HepG2 (cell line): ENCODE measurements at regions not wholly inside any gene's neighbourhood (a gene's known extent, or its start where the extent isn't known, plus 50 kb on each side); places are given as distances from the start of the nearest gene placed in this dataset.

Experiments used
- ATF1 ChIP-seq: IDR thresholded peaks from 2 replicates; pipeline ENCODE4 v1.6.1; 2016; ENCODE audit warnings: mild to moderate bottlenecking, control low read depth
- CREB1 ChIP-seq, 2 experiments: fragments of 450-650 bp in 1 of 2; IDR thresholded peaks; 2 replicates each; pipeline ENCODE4 v1.6.1; 2016 to 2017; ENCODE audit warnings: control low read depth in 1 of 2, mild to moderate bottlenecking in 1 of 2, missing compliant biosample characterization in 1 of 2, missing genetic modification characterization in 1 of 2
- ELF1 ChIP-seq: sonication (generic); formaldehyde crosslinking; IDR thresholded peaks from 2 replicates; pipeline ENCODE4 v1.4.0; 2020; ENCODE audit warnings: missing genetic modification reagents
- POLR2A ChIP-seq, 2 experiments: IDR thresholded peaks; 2 replicates each; pipeline ENCODE4 v1.6.1; 2011; ENCODE audit warnings: low read depth in 2 of 2, low read length in 2 of 2, mild to moderate bottlenecking in 1 of 2, moderate library complexity in 1 of 2; ENCODE audit not compliant: insufficient read depth in 1 of 2
- SKI ChIP-seq: fragments of 450-650 bp; IDR thresholded peaks from one replicate; pipeline ENCODE4 v1.6.1; 2018; ENCODE audit warnings: mild to moderate bottlenecking; ENCODE audit not compliant: partially characterized antibody
- SMYD3 ChIP-seq: sonication (generic); formaldehyde crosslinking; IDR thresholded peaks from 2 replicates; pipeline ENCODE4 v1.8.1; 2023; ENCODE audit warnings: mild to moderate bottlenecking, missing genetic modification reagents
- SP4 ChIP-seq: sonication (generic); formaldehyde crosslinking; IDR thresholded peaks from 2 replicates; pipeline ENCODE4 v1.8.1; 2023; ENCODE audit warnings: mild to moderate bottlenecking, missing genetic modification reagents
- ZBTB33 ChIP-seq: sonication (generic); formaldehyde crosslinking; IDR thresholded peaks from 2 replicates; pipeline ENCODE4 v1.4.0; 2020; ENCODE audit warnings: missing genetic modification reagents
- TF ChIP-seq, protein P1 (sequence below): sonication (generic); formaldehyde crosslinking; IDR thresholded peaks from 2 replicates; pipeline ENCODE4 v1.4.0; 2020; ENCODE audit warnings: missing genetic modification reagents
- TF ChIP-seq, protein P2 (sequence below): sonication (generic); formaldehyde crosslinking; IDR thresholded peaks from 2 replicates; pipeline ENCODE4 v1.5.0; 2020; ENCODE audit warnings: mild to moderate bottlenecking, missing genetic modification reagents, moderate library complexity
- TF ChIP-seq, protein P3 (sequence below): IDR thresholded peaks from 2 replicates; pipeline ENCODE4 v1.6.1; 2012; ENCODE audit warnings: inconsistent platforms

DNA sequence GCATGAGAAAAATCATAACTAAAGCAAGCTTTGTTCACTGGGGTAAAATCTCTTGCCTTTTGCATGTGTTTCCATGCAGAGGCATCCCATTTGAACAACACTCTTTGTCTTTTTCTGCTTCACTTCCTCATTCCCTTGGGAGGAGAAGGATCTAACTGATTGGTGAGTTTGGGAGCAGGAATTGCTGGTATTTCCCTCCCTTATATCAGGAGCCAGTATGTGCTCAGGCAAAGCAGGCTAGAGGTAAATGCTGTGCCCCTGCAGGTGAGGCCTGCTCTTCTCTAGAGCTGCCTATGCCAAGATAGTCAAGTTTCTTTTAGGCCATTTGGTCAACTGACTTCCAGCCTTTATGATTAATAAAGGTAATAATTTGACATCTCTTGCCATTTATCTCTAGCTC, 179.9 kb downstream of the COX7C start:
- no peak for TF ChIP-seq ZBTB33
- TF ChIP-seq SKI, result no peak
- no peak for TF ChIP-seq SP4
- TF ChIP-seq POLR2A (IDR thresholded peaks at IDR 0.05; ENCODE audit: insufficient read depth in 1 of 2, low read depth in 2 of 2, low read length in 2 of 2), result no peak
- TF ChIP-seq, protein P1, sequence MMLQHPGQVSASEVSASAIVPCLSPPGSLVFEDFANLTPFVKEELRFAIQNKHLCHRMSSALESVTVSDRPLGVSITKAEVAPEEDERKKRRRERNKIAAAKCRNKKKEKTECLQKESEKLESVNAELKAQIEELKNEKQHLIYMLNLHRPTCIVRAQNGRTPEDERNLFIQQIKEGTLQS (CRISPR knock-in tag), result no peak
- no peak for TF ChIP-seq ELF1 (CRISPR knock-in tag)
- no peak for TF ChIP-seq ATF1 (CRISPR knock-in tag)
- TF ChIP-seq, protein P2, sequence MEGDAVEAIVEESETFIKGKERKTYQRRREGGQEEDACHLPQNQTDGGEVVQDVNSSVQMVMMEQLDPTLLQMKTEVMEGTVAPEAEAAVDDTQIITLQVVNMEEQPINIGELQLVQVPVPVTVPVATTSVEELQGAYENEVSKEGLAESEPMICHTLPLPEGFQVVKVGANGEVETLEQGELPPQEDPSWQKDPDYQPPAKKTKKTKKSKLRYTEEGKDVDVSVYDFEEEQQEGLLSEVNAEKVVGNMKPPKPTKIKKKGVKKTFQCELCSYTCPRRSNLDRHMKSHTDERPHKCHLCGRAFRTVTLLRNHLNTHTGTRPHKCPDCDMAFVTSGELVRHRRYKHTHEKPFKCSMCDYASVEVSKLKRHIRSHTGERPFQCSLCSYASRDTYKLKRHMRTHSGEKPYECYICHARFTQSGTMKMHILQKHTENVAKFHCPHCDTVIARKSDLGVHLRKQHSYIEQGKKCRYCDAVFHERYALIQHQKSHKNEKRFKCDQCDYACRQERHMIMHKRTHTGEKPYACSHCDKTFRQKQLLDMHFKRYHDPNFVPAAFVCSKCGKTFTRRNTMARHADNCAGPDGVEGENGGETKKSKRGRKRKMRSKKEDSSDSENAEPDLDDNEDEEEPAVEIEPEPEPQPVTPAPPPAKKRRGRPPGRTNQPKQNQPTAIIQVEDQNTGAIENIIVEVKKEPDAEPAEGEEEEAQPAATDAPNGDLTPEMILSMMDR (CRISPR knock-in tag), result no peak
- TF ChIP-seq SMYD3 (CRISPR knock-in tag), result no peak
- TF ChIP-seq CREB1 (IDR thresholded peaks at IDR 0.05), result no peak
- no peak for TF ChIP-seq CREB1 (CRISPR knock-in tag; IDR thresholded peaks at IDR 0.05)
- TF ChIP-seq, protein P3, sequence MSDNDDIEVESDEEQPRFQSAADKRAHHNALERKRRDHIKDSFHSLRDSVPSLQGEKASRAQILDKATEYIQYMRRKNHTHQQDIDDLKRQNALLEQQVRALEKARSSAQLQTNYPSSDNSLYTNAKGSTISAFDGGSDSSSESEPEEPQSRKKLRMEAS, result no peak
